ENCODE measurements at regions not wholly inside any gene's neighbourhood (a gene's known extent, or its start where the extent isn't known, plus 50 kb on each side); places are given as distances from the start of the nearest gene placed in this dataset.
"Not testable (repeated sequence)": the region's sequence is repeated elsewhere in the genome, so short reads cannot be mapped to it uniquely, and the experiment has no call there.

DNA sequence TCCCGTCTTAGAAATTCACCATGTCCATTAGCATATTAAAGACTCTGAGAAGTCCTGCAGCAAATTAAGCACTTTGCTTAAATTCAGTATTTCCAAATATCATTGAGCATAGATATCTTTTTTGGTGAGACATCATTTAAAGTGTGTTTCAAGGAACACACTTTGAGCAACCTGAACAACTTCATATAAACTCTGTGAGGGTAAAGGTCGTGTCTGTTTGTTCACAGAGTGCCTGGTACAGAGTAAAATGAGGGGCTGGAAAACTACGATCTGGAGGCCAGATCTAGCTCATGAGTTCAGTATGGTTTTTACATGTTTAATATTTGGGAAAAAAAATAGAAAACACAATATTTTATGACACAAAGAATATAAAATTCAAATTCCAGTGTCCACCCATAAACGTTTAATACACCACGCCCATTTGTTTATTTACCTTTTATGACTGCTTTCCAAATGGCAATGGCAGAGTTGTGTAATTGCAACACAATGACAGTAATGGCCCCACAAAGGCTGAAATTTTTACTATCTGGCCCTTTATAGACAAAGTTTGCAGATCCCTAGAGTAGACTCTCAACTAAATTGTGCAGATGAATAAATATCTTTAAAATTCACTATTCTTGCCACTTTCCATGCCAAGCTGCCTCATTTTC is 67.4 kb downstream of the SNTN start:
- H3K27me3 ChIP-seq = no peaks in the 10 kb centered on the region
- peaks cover 7% of the 10 kb centered on the region for H3K4me1 ChIP-seq
- H3K27ac ChIP-seq = no peak overlapping the region
- intact Hi-C loops (cut with DNase I) = no loop called here
- H3K9me3 ChIP-seq = peaks cover 0 to 4% (median 0%) of the 10 kb centered on the region in 3 donors
- H3K36me3 ChIP-seq (replicated peaks in 1 of 2; ENCODE audit: insufficient read depth in 1 of 2, low read depth in 2 of 2) = no peaks in the 10 kb centered on the region
- TF ChIP-seq CTCF (IDR thresholded peaks at IDR 0.05) (no peak), POLR2A (IDR thresholded peaks at IDR 0.05) (no peak)
- no peak for DNase-seq
- no peak for ATAC-seq
- no peak overlapping the region for H3K4me3 ChIP-seq
- WGBS, 2 donors = 67 to 72% methylated on average over 5 of the region's 5 CpGs

DNA sequence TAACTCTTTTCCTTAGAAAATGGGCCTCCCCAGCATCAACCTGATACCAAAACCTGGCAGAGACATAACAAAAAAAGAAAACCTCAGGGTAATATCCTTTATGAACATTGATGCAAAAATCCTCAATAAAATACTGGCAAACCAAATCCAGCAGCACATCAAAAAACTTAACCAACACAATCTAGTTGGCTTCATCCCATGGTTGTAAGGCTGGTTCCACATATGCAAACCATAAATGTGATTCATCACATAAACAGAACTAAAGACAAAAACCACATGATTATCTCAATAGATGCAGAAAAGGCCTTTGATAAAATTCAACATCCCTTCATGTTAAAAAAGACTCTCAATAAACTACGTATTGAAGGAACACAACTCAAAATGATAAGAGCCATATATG is 68.5 kb downstream of the SNTN start:
- ATAC-seq; intact Hi-C loops (cut with DNase I); H3K4me3 ChIP-seq; H3K36me3 ChIP-seq (replicated peaks in 1 of 2; ENCODE audit: insufficient read depth in 1 of 2, low read depth in 2 of 2); H3K9me3 ChIP-seq; DNase-seq; H3K27me3 ChIP-seq; H3K27ac ChIP-seq: not testable (repeated sequence)
- 66 to 89% methylated on average over 1 of the region's 1 CpG for WGBS, 2 donors
- peaks cover 12% of the 10 kb centered on the region for H3K4me1 ChIP-seq

DNA sequence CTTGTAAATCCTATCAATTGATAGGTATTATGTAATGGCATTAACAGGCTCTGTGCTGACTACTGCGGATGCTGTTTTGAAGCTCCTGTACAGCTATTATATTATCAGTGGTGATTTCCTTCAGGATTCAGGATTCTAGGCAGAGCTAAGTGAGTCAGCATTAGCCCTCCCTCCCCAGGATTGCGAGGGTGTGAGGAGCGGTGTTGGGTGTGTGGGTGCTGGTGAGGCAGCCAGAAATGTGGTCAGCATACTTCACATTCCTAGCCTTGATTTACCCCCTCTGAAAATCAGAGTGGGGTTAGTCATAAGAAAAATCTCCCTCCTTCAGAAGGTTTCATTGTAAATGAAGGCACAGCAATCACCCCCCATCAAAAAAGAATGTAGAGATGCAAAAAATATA is 72.5 kb downstream of the SNTN start:
- Histone ChIP-seq H3K9me3 (peaks cover 0 to 4% (median 0%) of the 10 kb centered on the region in 3 donors), H3K4me3 (no peak overlapping the region), H3K27ac (peak overlapping the region; percentile 23 to 77 (median 60)), H3K27me3 (no peaks in the 10 kb centered on the region), H3K4me1 (peaks cover 12% of the 10 kb centered on the region), H3K36me3 (replicated peaks in 1 of 2; ENCODE audit: insufficient read depth in 1 of 2, low read depth in 2 of 2) (no peaks in the 10 kb centered on the region)
- WGBS, 2 donors = 38 to 62% methylated on average over 3 of the region's 3 CpGs
- DNase-seq (peak; percentile 8 to 54 (median 42)), ATAC-seq (peak; percentile 78)
- intact Hi-C loops (cut with DNase I) = no loop called here
- TF ChIP-seq CTCF (IDR thresholded peaks at IDR 0.05) = no peak
- no peak for TF ChIP-seq POLR2A (IDR thresholded peaks at IDR 0.05)

DNA sequence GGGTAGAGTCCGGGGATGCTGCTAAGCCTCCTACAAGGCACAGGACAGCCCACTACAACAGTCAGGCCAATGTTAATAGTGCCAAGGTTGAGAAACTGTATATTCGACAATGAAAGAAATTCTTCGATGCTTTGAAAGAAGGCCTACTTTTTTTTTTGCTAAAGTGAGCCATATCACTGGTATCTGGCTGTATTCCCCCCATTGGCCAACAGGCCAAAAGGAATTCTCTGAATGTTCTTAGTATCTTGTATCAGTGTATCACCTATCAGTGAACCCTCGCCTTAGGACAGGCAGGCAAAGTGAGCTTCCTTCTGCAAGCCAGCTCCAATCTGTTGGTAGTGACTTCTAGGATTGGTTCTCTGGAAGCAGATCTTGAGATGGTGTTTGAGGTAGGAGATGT is 74.2 kb downstream of the SNTN start:
- intact Hi-C loops (cut with DNase I) = no loop called here
- no peaks in the 10 kb centered on the region for H3K36me3 ChIP-seq (replicated peaks in 1 of 2; ENCODE audit: insufficient read depth in 1 of 2, low read depth in 2 of 2)
- peaks cover 12% of the 10 kb centered on the region for H3K4me1 ChIP-seq
- WGBS, 2 donors = 85 to 93% methylated on average over 4 of the region's 4 CpGs
- no peak for DNase-seq
- H3K9me3 ChIP-seq = peaks cover 0 to 4% (median 0%) of the 10 kb centered on the region in 3 donors
- H3K27ac ChIP-seq = no peak overlapping the region
- TF ChIP-seq POLR2A (IDR thresholded peaks at IDR 0.05) (no peak), CTCF (IDR thresholded peaks at IDR 0.05) (no peak)
- H3K4me3 ChIP-seq = no peak overlapping the region
- no peaks in the 10 kb centered on the region for H3K27me3 ChIP-seq
- ATAC-seq = no peak

GRCh38 chr3:63727233-63727632 is 74.8 kb downstream of the SNTN start:
- no peak for DNase-seq
- Histone ChIP-seq H3K4me3 (no peak overlapping the region), H3K27ac (no peak overlapping the region), H3K36me3 (replicated peaks in 1 of 2; ENCODE audit: insufficient read depth in 1 of 2, low read depth in 2 of 2) (no peaks in the 10 kb centered on the region), H3K4me1 (peaks cover 12% of the 10 kb centered on the region), H3K27me3 (no peaks in the 10 kb centered on the region), H3K9me3 (no peaks in the 10 kb centered on the region)
- TF ChIP-seq CTCF (IDR thresholded peaks at IDR 0.05) (no peak), POLR2A (IDR thresholded peaks at IDR 0.05) (no peak)
- no peak for ATAC-seq
- intact Hi-C loops (cut with DNase I) = no loop called here
